Panc1 (cell line): ENCODE measurements at regions not wholly inside any gene's neighbourhood (a gene's known extent, or its start where the extent isn't known, plus 50 kb on each side); places are given as distances from the start of the nearest gene placed in this dataset.

Experiments used
- ATAC-seq: fragments of 200-7000 bp; cut with Tn5 transposase; 2 replicates; pipeline ENCODE4 v1.9.1; 2020; ENCODE audit warnings: mild to moderate bottlenecking, moderate library complexity
- BruUV-seq: library from RNA; stranded (reverse); fragments of 400-500 nt; replicated peaks from 2 replicates; lab custom pipeline; 2021; lab: Mats Ljungman, UMichigan
- CTCF ChIA-PET: fragments of 300-600 bp; sonication (Branson Sonifier 250); formaldehyde crosslinking; loops from one replicate; lab custom pipeline; 2022; ENCODE audit warnings: antibody characterized with exemption; lab: Charles Lee
- POLR2A ChIA-PET: fragments of 300-600 bp; sonication (Branson Sonifier 250); formaldehyde crosslinking; loops from one replicate; lab custom pipeline; 2022; ENCODE audit warnings: antibody characterized with exemption; lab: Charles Lee
- DNase-seq: peaks from one replicate; pipeline ENCODE4 v3.0.0-alpha.2; 2010; ENCODE audit warnings: low read depth, low spot score
- H3K27ac ChIP-seq: 2 replicates; pipeline ENCODE4 v1.5.1; 2011; ENCODE audit warnings: mild to moderate bottlenecking, low read length, inconsistent platforms
- H3K27me3 ChIP-seq: fragments of 200-500 bp; sonication (Bioruptor generic); 2 replicates; pipeline ENCODE4 v1.6.0; 2014; ENCODE audit warnings: low read length, inconsistent platforms; ENCODE audit not compliant: control insufficient read depth, insufficient read depth
- H3K36me3 ChIP-seq: fragments of 200-500 bp; sonication (Bioruptor generic); 2 replicates; pipeline ENCODE4 v1.5.1; 2014; ENCODE audit warnings: inconsistent platforms, mild to moderate bottlenecking, low read length, moderate library complexity; ENCODE audit not compliant: control insufficient read depth, insufficient read depth
- H3K4me1 ChIP-seq: 2 replicates; pipeline ENCODE4 v1.5.1; 2011; ENCODE audit warnings: inconsistent platforms, mild to moderate bottlenecking, low read length, moderate library complexity; ENCODE audit not compliant: control insufficient read depth, insufficient read depth
- H3K4me3 ChIP-seq, 2 experiments: 2 replicates each; pipeline ENCODE4 v1.5.1; 2011 to 2012; ENCODE audit warnings: low read depth in 2 of 2, low read length in 2 of 2, mild to moderate bottlenecking in 2 of 2, inconsistent platforms in 1 of 2, moderate library complexity in 1 of 2
- H3K9me3 ChIP-seq: fragments of 200-500 bp; sonication (Bioruptor generic); 2 replicates; pipeline ENCODE4 v1.5.1; 2014; ENCODE audit warnings: low read depth, mild to moderate bottlenecking, inconsistent platforms, low read length, moderate library complexity; ENCODE audit not compliant: control insufficient read depth, insufficient read depth
- CTCF ChIP-seq: fragments of 450-650 bp; IDR thresholded peaks from 2 replicates; pipeline ENCODE4 v1.5.1; 2017; ENCODE audit warnings: mild to moderate bottlenecking
- POLR2AphosphoS5 ChIP-seq: IDR thresholded peaks from 2 replicates; pipeline ENCODE4 v1.6.1; 2012; ENCODE audit warnings: mild to moderate bottlenecking, low read depth, low read length, moderate library complexity
- REST ChIP-seq, 2 experiments: IDR thresholded peaks; 2 replicates each; pipeline ENCODE4 v1.6.1; 2011 to 2012; ENCODE audit warnings: low read depth in 2 of 2, control low read depth in 1 of 2, low read length in 1 of 2, mild to moderate bottlenecking in 1 of 2, moderate library complexity in 1 of 2; ENCODE audit not compliant: insufficient read depth in 1 of 2
- SIN3A ChIP-seq: IDR thresholded peaks from 2 replicates; pipeline ENCODE4 v1.6.1; 2012; ENCODE audit warnings: low read depth, mild to moderate bottlenecking, low read length, moderate library complexity, borderline replicate concordance; ENCODE audit not compliant: insufficient read depth
- TCF7L2 ChIP-seq: IDR thresholded peaks from 2 replicates; pipeline ENCODE4 v1.6.1; 2011; ENCODE audit warnings: mild to moderate bottlenecking, low read depth, low read length, inconsistent platforms
- in situ Hi-C: cut with HindIII; loops from 2 replicates; pipeline ENCODE4 v1.10.0; 2016; ENCODE audit warnings: low sequenced_read_pairs, low pct_unique_long_range_greater_than_20kb
- intact Hi-C: fragments of 100-400 bp; cut with micrococcal nuclease; formaldehyde crosslinking; loops from one replicate; pipeline ENCODE4 v1.10.0; 2022; ENCODE audit not compliant: unreplicated experiment

GRCh38 chr15:95292785-95293450 lies 1037.6 kb upstream of the NR2F2 start:
- ChIA-PET CTCF (no interaction called here), POLR2A (no interaction called here)
- Histone ChIP-seq H3K27ac (no peak overlapping the region), H3K9me3 (no peaks in the 10 kb centered on the region), H3K4me1 (no peaks in the 10 kb centered on the region), H3K27me3 (no peaks in the 10 kb centered on the region), H3K36me3 (no peaks in the 10 kb centered on the region), H3K4me3 (no peak overlapping the region)
- no peak for ATAC-seq
- intact Hi-C loops (loop anchor here (5.0 kb wide), 1 partner anchor 266 kb away; no protein-coding TSS in a partner anchor), in situ Hi-C loops (no loop called here)
- no peak for DNase-seq
- BruUV-seq, result no TSS peak
- no peak for TF ChIP-seq CTCF
- TF ChIP-seq SIN3A, result no peak
- TF ChIP-seq REST (IDR thresholded peaks at IDR 0.05; ENCODE audit: insufficient read depth in 1 of 2, low read depth in 2 of 2, low read length in 1 of 2), result no peak
- no peak for TF ChIP-seq POLR2AphosphoS5
- TF ChIP-seq TCF7L2, result no peak

- ATAC-seq (no peak), DNase-seq (no peak)
- no peak for TF ChIP-seq SIN3A
- TF ChIP-seq REST (IDR thresholded peaks at IDR 0.05; ENCODE audit: insufficient read depth in 1 of 2, low read depth in 2 of 2, low read length in 1 of 2), result no peak
- TF ChIP-seq TCF7L2, result no peak
- TF ChIP-seq CTCF, result no peak
- no peak for TF ChIP-seq POLR2AphosphoS5
- Histone ChIP-seq H3K36me3 (no peaks in the 10 kb centered on the region), H3K27me3 (no peaks in the 10 kb centered on the region), H3K27ac (no peak overlapping the region), H3K9me3 (no peaks in the 10 kb centered on the region), H3K4me3 (no peak overlapping the region), H3K4me1 (no peaks in the 10 kb centered on the region)
- in situ Hi-C loops (no loop called here), intact Hi-C loops (loop anchor here (5.0 kb wide), 1 partner anchor 266 kb away; no protein-coding TSS in a partner anchor)
- no TSS peak for BruUV-seq
- ChIA-PET CTCF (no interaction called here), POLR2A (no interaction called here)
Observed at GRCh38 chr15:95293456-95294031, 1037.0 kb upstream of the NR2F2 start.
